SK-N-SH (cell line): ENCODE measurements at regions not wholly inside any gene's neighbourhood (a gene's known extent, or its start where the extent isn't known, plus 50 kb on each side); places are given as distances from the start of the nearest gene placed in this dataset.

Experiments used
- CTCF ChIA-PET: fragments of 300-600, 350-600 bp; formaldehyde crosslinking; extraction: SDS; loops from one replicate; lab custom pipeline; 2021; lab: Yijun Ruan, JAX
- POLR2A ChIA-PET: fragments of 350-600 bp; sonication (Branson Sonifier 250); formaldehyde crosslinking; extraction: SDS; loops from one replicate; lab custom pipeline; 2020; ENCODE audit warnings: antibody characterized with exemption, inconsistent platforms; lab: Yijun Ruan, JAX
- DNase-seq: peaks from one replicate; pipeline ENCODE4 v3.0.0; 2012
- H2AFZ ChIP-seq: fragments of 200-600 bp; sonication (generic); 2 replicates; pipeline ENCODE4 v1.8.1; 2016; ENCODE audit warnings: antibody characterized with exemption, mild to moderate bottlenecking, low read depth
- H3F3A ChIP-seq: fragments of 200-600 bp; sonication (generic); replicated peaks from 2 replicates; pipeline ENCODE3; 2016; ENCODE audit warnings: antibody characterized with exemption, mild to moderate bottlenecking; ENCODE audit not compliant: insufficient read depth
- H3K27ac ChIP-seq, 2 experiments: fragments of 200-500 bp in 1 of 2; fragments of 200-600 bp in 1 of 2; sonication (Bioruptor generic) in 1 of 2; sonication (generic), shearing (Covaris generic) in 1 of 2; 2 replicates each; pipeline versions ENCODE4 v1.5.1 to v1.6.1; 2014 to 2016; ENCODE audit warnings: low read depth in 2 of 2, inconsistent platforms in 1 of 2, low read length in 1 of 2, mild to moderate bottlenecking in 1 of 2, mixed read lengths in 1 of 2
- H3K27me3 ChIP-seq: fragments of 200-600 bp; sonication (generic), shearing (Covaris generic); 2 replicates; pipeline ENCODE4 v1.6.1; 2016; ENCODE audit warnings: mixed run types; ENCODE audit not compliant: insufficient read depth
- H3K36me3 ChIP-seq, 2 experiments: fragments of 200-500 bp in 1 of 2; fragments of 200-600 bp in 1 of 2; sonication (Bioruptor generic) in 1 of 2; sonication (generic) in 1 of 2; replicated peaks in 1 of 2; 2 replicates each; pipeline versions ENCODE3 to v1.5.1; 2014 to 2016; ENCODE audit warnings: low read length in 1 of 2, mild to moderate bottlenecking in 1 of 2; ENCODE audit not compliant: insufficient read depth in 2 of 2, control insufficient read depth in 1 of 2
- H3K4me1 ChIP-seq, 2 experiments: fragments of 200-500 bp in 1 of 2; fragments of 200-600 bp in 1 of 2; sonication (Bioruptor generic) in 1 of 2; sonication (generic), shearing (Covaris generic) in 1 of 2; 2 replicates each; pipeline versions ENCODE4 v1.5.1 to v1.6.1; 2014 to 2016; ENCODE audit warnings: low read depth in 1 of 2, low read length in 1 of 2, mixed run types in 1 of 2; ENCODE audit not compliant: insufficient read depth in 2 of 2, control insufficient read depth in 1 of 2
- H3K4me2 ChIP-seq: fragments of 200-600 bp; sonication (generic), shearing (Covaris generic); 2 replicates; pipeline ENCODE4 v1.6.1; 2017; ENCODE audit warnings: mixed run types
- H3K4me3 ChIP-seq, 2 experiments: fragments of 200-500 bp in 1 of 2; fragments of 200-600 bp in 1 of 2; sonication (Bioruptor generic) in 1 of 2; sonication (generic), shearing (Covaris generic) in 1 of 2; 2 replicates each; pipeline versions ENCODE4 v1.5.1 to v1.8.1; 2014 to 2016; ENCODE audit warnings: low read depth in 2 of 2, inconsistent platforms in 1 of 2, low read length in 1 of 2, mild to moderate bottlenecking in 1 of 2, mixed read lengths in 1 of 2, moderate library complexity in 1 of 2
- H3K79me2 ChIP-seq: fragments of 200-600 bp; sonication (generic); 2 replicates; pipeline ENCODE4 v1.8.1; 2017; ENCODE audit warnings: mild to moderate bottlenecking; ENCODE audit not compliant: insufficient read depth
- H3K9ac ChIP-seq: fragments of 200-600 bp; sonication (generic); 2 replicates; pipeline ENCODE4 v1.6.1; 2017; ENCODE audit warnings: mixed run types
- H3K9me2 ChIP-seq: fragments of 200-600 bp; sonication (generic); 2 replicates; pipeline ENCODE4 v1.6.1; 2017; ENCODE audit warnings: mixed run types
- H3K9me3 ChIP-seq: fragments of 200-600 bp; sonication (generic); 2 replicates; pipeline ENCODE4 v1.6.1; 2017; ENCODE audit warnings: mixed run types, mild to moderate bottlenecking, moderate library complexity
- H4K20me1 ChIP-seq: fragments of 200-600 bp; sonication (generic); 2 replicates; pipeline ENCODE4 v1.6.1; 2017; ENCODE audit warnings: mild to moderate bottlenecking, mixed run types; ENCODE audit not compliant: insufficient read depth
- EP300 ChIP-seq, 2 experiments: IDR thresholded peaks; 2 replicates each; pipeline versions ENCODE4 v1.4.0 to v1.6.1; 2012; ENCODE audit warnings: borderline replicate concordance in 1 of 2, low read depth in 1 of 2, low read length in 1 of 2
- NFIC ChIP-seq: IDR thresholded peaks from 2 replicates; pipeline ENCODE4 v1.4.0; 2012; ENCODE audit warnings: borderline replicate concordance
- NRF1 ChIP-seq: IDR thresholded peaks from 2 replicates; pipeline ENCODE4 v1.6.1; 2012; ENCODE audit warnings: low read depth, mild to moderate bottlenecking, low read length
- RXRA ChIP-seq: IDR thresholded peaks from 2 replicates; pipeline ENCODE4 v1.4.0; 2012; ENCODE audit warnings: low read depth, mild to moderate bottlenecking, borderline replicate concordance
- SMC3 ChIP-seq: IDR thresholded peaks from 2 replicates; pipeline ENCODE4 v1.6.1; 2012; ENCODE audit warnings: low read depth, low read length, improper control_type of control experiment
- TAF1 ChIP-seq: IDR thresholded peaks from 2 replicates; pipeline ENCODE4 v1.6.1; 2012; ENCODE audit warnings: low read depth, mild to moderate bottlenecking, low read length, moderate library complexity, borderline replicate concordance
- TCF12 ChIP-seq: IDR thresholded peaks from 2 replicates; pipeline ENCODE4 v1.4.0; 2012
- YY1 ChIP-seq: IDR thresholded peaks from 2 replicates; pipeline ENCODE4 v1.4.0; 2012; ENCODE audit warnings: low read depth, mild to moderate bottlenecking
- WGBS: methylation state at CpG from one replicate; pipeline ENCODE4 v1.1.6; 2017; ENCODE audit warnings: low lambda C conversion rate; 5-methylcytosine and 5-hydroxymethylcytosine counted together
- TF ChIP-seq, protein P1 (sequence below): IDR thresholded peaks from 2 replicates; pipeline ENCODE4 v1.4.0; 2012; ENCODE audit warnings: low read depth, borderline replicate concordance
- TF ChIP-seq, protein P2 (sequence below): IDR thresholded peaks from 2 replicates; pipeline ENCODE4 v1.4.0; 2012; ENCODE audit warnings: low read depth, borderline replicate concordance

DNA sequence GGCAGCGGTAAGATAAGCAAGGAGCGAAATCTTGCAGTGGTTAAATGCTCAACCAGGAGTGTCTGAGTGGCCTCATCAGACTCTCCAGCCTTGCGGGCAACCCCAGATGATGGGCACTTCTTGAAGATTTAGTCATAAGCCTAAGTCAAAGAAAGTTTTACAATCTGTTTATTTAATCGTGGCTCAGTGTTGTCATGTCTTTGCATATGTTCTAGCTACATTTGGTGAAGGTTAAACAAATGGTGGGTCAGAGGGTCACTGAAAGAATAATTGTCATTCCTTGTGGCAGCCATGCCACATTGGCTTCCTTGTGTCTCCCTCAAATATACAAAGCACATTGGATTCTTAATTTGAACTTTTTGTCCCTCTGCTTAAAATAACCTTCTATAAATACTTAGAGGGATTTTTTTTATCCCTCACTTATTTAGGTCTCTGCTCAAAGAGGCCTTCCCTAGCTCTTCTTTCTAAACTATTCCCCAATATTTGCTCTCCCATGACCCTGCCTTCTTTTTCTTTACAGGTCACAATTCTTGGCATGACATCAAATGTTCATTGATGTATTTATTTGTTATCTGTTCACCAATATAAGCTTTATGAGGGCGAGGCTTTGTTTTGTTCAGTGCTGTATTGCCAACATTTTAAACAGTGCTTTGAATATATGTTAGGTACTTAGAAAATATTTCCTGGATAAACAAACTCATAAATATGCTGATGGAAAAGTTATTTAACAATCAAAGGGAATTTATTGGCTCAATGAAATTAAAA, 68.7 kb downstream of the NEUROD6 start (continued):
- TF ChIP-seq NRF1 = no peak
- TF ChIP-seq, protein P1, sequence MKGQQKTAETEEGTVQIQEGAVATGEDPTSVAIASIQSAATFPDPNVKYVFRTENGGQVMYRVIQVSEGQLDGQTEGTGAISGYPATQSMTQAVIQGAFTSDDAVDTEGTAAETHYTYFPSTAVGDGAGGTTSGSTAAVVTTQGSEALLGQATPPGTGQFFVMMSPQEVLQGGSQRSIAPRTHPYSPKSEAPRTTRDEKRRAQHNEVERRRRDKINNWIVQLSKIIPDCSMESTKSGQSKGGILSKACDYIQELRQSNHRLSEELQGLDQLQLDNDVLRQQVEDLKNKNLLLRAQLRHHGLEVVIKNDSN = no peak
- no peak for TF ChIP-seq TAF1

DNA sequence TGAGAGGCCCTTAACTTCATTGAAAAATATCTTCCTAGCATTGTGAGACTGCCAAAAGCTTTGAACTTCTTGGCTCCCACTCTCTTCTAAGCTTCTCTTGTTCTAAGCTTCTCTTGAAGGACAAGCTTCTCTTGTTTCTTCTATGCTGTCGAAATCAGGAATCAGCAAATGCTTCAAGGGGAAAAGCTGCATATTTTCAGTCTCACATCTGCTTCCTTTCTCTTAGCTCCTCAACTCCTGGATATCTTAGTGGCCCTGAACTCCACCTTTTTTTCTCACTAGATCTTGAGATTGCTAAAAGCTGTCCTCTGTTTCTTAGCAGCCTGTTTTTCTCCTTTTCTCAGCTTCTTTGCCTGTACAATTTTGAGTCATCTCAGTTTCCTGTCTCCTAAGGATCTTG, 73.0 kb downstream of the NEUROD6 start:
- H3K4me3 ChIP-seq = no peak overlapping the region
- CTCF ChIA-PET = interaction anchor here (1.3 to 1.6 kb wide), 2 partner anchors 75 to 106 kb away, joined by 3 to 4 read pairs; no protein-coding TSS in a partner anchor
- no peak overlapping the region for H3K4me2 ChIP-seq
- no peaks in the 10 kb centered on the region for H3F3A ChIP-seq
- H4K20me1 ChIP-seq = no peaks in the 10 kb centered on the region
- WGBS = 0% methylated on average over 1 of the region's 1 CpG
- no peaks in the 10 kb centered on the region for H3K4me1 ChIP-seq
- TF ChIP-seq NFIC (no peak), RXRA (no peak), TCF12 (no peak)
- TF ChIP-seq, protein P2, sequence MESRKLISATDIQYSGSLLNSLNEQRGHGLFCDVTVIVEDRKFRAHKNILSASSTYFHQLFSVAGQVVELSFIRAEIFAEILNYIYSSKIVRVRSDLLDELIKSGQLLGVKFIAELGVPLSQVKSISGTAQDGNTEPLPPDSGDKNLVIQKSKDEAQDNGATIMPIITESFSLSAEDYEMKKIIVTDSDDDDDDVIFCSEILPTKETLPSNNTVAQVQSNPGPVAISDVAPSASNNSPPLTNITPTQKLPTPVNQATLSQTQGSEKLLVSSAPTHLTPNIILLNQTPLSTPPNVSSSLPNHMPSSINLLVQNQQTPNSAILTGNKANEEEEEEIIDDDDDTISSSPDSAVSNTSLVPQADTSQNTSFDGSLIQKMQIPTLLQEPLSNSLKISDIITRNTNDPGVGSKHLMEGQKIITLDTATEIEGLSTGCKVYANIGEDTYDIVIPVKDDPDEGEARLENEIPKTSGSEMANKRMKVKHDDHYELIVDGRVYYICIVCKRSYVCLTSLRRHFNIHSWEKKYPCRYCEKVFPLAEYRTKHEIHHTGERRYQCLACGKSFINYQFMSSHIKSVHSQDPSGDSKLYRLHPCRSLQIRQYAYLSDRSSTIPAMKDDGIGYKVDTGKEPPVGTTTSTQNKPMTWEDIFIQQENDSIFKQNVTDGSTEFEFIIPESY = no peak
- TF ChIP-seq, all 33 proteins: peak for 0
- Histone ChIP-seq H3K27me3 (no peaks in the 10 kb centered on the region; the same call in 1 of the 2 replicates), H3K9ac (no peak overlapping the region), H2AFZ (no peak overlapping the region), H3K9me3 (peaks cover 8% of the 10 kb centered on the region; the same call in 1 of the 2 replicates), H3K79me2 (no peaks in the 10 kb centered on the region), H3K36me3 (no peaks in the 10 kb centered on the region), H3K27ac (no peak overlapping the region), H3K9me2 (peaks cover 6% of the 10 kb centered on the region; the same call in 1 of the 2 replicates)
- POLR2A ChIA-PET = no interaction called here
- DNase-seq = no peak

DNA sequence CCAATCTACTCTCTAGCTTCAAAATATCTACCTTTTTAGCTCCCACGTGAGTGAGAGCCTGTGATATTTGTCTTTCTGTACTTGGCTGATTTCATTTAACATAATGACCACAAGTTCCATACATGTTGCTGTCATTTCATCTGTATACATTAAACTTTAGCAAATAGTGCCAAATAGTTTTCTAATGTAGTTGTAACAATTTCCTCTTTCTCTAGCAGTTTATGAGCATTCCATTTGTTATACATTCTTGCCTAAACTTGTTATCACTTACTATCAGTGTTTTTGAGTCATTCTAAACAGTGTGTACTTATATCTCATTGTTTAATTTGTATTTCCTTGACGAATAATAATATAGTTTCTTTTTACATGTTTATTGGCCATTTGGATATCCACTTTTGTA, 77.2 kb downstream of the NEUROD6 start:
- Histone ChIP-seq H3K27ac (no peak overlapping the region), H3K27me3 (peaks cover 17% of the 10 kb centered on the region; the same call in 1 of the 2 replicates), H3K4me2 (no peak overlapping the region), H3K9me2 (peaks cover 6% of the 10 kb centered on the region; the same call in 1 of the 2 replicates), H3K36me3 (no peaks in the 10 kb centered on the region), H3K9me3 (peaks cover 8% of the 10 kb centered on the region; the same call in 1 of the 2 replicates), H4K20me1 (no peaks in the 10 kb centered on the region), H2AFZ (no peak overlapping the region), H3K4me1 (no peaks in the 10 kb centered on the region), H3K79me2 (no peaks in the 10 kb centered on the region), H3K4me3 (no peak overlapping the region), H3F3A (no peaks in the 10 kb centered on the region), H3K9ac (no peak overlapping the region)
- no peak for DNase-seq
- under 1% methylated on average over 2 of the region's 2 CpGs for WGBS
- CTCF ChIA-PET = no interaction called here
- TF ChIP-seq SMC3 (no peak), YY1 (no peak), EP300 (IDR thresholded peaks at IDR 0.05; ENCODE audit: borderline replicate concordance in 1 of 2, low read depth in 1 of 2, low read length in 1 of 2) (no peak)
- POLR2A ChIA-PET = no interaction called here
